Fibroblast of skin of left biceps (primary cell): ENCODE measurements at regions not wholly inside any gene's neighbourhood (a gene's known extent, or its start where the extent isn't known, plus 50 kb on each side); places are given as distances from the start of the nearest gene placed in this dataset.
A peak's percentile ranks its signal among the peaks of the same experiment; 100 is the strongest.

Experiments used
- DNase-seq, 2 experiments: peaks; one replicate each; pipeline ENCODE4 v3.0.0-alpha.2; 2013; ENCODE audit warnings: low read depth in 2 of 2

DNA sequence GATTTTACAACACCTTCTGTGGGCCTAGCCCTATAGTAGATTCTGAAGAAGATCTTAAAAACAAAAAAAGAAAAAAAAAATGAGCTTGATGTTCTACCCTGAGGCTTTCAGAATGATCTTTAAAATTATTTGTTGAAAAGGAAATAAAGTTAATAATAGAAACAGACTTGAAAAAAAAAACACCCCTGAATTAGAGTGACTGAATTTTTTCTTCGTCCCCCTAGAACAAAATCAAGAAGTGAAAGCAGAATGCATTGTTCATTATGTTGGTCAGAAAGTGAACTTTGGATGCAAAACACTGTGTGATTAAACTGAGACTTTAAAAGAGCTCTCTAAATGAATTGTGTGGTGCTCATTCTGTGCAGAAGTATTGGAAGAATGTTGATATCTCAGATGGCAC is 1384.4 kb upstream of the PIK3C3 start:
- no peak for DNase-seq

DNA sequence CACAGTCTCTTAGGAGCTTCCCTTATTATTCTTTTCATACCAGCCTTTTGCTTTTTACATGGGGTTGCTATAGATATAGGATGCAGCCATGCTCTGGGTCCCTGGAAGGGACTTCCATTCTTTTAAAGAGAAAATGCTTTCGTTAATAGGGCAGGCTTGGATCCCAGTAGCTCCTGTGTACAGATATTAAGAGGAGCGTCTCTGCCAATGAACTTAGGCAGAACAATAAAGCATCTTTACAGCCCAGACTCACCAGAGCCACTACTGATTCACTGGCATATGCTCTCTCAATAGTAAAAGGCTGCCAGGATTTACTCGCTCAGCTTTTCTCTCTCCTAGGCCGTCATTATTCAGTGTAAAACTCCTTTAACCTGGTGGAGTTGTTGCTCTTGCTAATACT is 1385.4 kb upstream of the PIK3C3 start:
- DNase-seq = no peak

DNA sequence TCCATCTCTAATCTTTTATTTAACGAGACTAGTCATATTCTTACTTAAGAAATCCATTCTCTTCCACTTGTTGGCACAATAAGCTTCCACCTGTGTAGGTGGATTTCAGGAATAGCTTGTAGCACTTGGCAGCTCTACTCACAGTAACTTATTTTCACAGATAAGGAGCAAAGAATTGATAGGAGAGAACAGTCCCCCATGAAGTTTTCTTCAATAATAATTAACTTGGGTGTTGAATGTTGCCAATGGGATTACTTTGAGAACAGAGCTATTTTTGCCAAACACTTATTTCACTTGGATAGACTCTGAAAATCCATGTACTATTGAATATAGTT is 1388.6 kb upstream of the PIK3C3 start:
- DNase-seq = no peak

DNA sequence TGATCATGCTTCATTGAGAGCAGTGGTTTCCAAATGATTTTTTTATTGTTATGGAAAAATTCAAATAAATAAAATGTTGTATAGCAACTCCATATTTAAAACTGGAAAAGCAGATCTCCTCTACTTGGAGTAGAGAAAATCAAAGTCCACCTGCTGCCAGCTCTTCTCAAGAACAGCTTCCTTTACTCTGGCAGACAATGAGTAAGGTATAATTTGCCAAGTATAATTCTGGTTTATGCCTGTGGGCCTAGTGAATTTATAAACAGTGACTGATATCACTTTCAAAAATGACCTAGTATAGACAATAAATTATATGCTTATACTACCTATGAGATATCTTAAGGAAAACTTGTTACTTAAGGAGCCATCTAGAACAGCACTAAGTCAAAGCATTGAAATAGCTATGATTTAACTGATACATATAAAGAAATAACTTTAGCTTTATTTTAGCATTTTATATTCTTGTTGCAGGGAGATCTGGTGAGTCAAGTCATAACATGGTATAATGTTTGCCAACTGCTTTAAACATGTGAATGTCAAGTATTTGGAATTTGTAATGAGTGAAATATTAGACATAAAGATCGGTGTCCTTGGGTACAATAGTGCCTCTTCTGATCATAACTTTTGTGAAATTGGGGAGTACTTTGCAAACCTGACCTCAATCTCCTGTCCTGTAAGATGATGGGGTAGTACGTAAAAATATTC is 1389.1 kb upstream of the PIK3C3 start:
- DNase-seq = no peak

DNA sequence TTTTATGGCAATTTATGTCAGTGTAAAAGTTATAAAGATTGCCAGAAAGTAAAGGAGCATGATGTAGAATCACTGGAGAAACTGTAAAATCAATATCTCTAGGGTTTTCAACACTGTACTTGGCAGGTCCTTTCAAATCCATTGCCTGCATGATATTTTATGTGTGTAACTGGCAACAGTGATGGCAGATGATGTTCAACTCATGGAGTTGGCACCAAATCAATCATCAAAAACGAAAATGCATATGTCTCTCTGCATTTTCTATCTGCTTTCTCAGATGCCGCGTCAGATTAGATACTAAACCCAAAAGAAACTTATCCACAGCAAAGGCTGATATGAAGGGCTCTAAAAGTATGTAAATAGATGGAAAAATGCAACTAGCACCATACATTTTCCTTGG is 1395.5 kb upstream of the PIK3C3 start:
- DNase-seq = no peak

DNA sequence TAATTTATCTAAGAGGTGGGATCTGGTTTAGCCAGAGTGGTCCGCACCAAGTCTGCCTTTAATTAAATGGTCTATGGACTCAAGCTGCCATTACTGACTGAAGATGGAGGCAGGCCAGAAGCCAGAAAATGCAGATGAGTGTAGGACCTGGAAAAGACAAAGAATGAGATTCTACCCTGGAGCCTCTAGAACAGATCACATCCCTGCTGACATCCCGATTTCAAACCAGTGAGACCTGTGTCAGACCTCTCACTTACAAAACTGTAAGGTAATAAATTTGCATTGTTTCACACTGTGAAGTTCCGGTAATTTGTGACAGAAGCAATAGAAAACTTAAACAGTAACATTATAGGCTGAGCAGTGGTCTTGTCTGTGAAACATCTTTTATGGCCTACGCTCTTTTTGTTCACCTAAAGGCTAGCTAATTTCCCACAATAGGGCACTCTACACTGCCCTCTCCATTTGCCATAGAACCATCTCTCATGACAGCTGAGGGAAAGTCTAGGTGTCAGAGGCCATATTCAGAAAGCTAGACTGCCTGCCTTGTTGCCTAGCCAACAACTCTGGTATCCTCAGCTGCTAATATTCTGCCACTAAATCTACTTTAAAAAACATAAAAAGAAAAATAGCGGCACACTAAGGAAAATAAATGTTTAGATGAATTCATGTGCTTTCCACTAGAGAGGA is 1396.2 kb upstream of the PIK3C3 start:
- DNase-seq = no peak

DNA sequence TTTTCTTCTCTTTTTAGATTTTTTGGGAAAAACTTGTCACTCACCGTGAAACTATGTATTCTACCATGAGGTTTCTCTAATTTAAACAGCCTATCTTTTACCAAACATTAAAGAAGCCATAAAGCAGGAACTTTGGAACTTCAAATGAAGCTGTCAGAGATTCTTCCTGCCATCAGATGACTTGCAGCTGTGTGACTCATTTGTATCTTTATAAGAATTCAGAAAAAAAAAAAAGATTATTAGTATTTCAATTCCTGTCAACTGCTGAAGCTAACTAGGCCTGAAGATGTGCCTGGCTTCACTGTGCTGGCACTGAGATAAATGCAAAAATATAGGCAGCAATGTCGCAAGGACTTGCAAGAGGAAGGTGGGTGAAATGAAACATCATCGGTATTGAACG is 1399.1 kb upstream of the PIK3C3 start:
- no peak for DNase-seq

DNA sequence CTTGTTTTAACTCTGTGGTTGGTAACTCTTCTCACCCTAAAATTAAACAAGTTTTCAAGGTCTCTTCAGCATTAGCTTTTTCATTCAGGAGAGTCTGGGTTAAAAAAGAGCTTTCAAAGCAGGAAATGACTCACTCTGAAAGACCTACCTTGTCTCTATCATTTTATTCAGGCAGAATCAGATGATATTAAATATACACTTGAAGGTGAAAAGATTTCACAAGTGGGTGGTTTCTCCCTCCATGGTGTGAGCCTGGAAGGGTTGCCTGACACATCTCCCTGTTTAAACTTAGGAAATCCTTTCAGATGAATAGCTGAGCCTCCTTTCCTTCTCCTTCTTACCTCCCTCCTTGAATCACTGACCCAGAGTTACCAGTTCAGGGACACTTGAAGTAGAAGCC is 1402.0 kb upstream of the PIK3C3 start:
- no peak for DNase-seq

DNA sequence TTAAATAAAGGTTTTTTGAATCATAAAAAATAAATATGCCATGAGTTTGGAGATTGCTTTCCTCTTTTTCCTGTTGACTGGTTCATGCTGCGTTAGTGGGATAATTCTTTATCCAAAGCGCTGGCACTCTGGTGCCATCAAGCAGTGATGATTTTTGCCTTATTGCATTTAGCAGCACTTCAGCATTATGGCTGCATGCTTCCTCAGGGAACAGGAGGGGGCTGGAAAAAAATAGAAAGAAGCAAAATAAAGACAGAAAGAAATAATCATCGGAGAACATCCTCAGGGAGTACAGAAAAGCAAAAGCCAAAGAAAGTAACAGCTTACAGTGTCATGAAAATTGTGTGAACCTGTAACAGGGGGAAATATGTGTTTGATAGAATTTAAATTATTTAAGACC is 1408.2 kb upstream of the PIK3C3 start:
- DNase-seq = no peak

DNA sequence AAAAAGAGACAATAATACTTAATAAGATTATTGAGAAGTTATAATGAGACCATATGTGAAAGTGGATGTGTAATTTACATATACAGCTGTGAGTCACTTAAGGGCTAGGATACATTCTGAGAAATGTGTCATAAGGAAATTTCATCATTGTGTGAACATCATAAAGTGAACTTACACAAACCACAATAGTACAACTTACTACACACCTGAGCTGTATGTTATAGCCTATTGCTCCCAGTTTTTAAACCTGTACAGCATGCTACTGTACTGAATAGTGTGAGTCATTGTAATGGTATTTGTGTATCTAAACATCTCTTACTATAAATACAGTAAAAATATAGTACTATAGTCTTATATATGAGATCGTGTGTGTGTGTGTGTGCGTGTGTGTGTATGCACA is 1420.3 kb upstream of the PIK3C3 start:
- DNase-seq = no peak

DNA sequence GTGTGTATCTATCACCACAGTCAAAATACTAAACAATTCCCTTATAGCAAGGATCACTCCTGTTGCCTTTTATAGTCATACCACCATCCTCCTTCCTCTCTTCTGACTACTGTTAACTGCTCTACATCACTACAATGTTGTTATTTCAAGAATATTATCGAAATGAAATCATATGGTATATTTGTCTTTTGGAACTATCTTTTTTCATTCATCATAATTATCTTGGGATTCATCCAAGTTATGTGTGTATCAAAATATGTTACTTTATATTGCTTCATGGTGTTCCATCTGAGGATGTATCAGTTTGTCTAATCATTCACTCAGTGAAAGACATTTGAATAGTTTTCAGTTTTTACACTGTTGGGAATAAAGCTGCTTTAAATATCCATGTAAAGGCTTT is 1423.0 kb upstream of the PIK3C3 start:
- peak in 1 of 2 experiments; percentile 13 for DNase-seq

DNA sequence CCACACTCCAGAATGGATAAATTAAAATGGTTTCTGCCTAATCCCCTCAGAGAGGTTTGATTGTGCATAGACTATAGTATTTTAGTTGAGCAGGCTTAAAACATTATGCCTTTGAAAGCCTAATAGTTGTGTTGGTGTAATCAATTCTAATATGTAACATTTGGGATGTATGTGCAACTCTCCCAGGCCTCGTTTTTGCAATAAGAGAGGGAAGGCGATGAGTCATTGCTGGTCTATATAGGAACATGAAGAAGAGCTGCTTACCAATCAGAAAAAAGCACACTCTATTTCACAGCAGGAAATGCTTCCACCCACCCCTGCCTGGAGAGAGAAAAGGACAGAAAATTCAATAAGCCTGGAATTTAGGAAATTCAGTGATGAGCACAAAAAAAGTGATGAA is 1424.0 kb upstream of the PIK3C3 start:
- DNase-seq = no peak

DNA sequence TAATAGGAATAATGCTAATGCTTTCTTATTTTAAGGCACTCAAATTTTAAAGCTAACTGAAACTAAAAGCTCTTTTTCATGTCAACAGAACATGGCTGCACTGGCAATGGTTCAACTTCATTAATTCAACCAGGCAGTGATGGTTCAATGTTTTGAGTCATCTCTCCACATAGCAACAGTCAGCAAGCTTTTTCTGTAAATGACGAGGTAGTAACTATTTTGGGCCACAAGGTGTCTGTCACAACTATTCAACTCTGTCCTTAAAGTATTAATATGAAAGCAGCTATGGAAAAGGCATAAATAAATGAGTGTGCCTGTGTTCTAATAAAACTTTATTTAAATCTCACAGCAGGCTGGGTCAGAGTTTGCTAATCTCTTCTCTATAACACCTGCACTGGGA is 1425.6 kb upstream of the PIK3C3 start:
- DNase-seq = no peak

DNA sequence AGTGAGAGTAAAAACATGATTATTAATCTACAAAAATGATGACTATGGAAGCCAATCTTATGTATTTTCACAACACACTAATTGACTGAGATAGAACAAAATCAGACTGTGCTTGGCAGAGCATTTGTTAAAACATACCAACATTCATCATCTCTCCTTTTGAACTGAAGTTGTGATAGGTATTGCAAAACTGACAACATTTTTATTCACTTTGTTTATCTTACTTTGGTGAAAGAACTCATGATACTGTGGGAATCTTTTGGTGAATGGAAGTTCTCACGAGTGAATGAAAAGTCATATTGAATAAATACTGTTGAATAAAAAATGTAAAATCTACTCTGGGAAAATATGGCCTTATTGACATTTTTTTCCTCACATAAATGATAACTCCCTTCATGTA is 1430.2 kb upstream of the PIK3C3 start:
- DNase-seq = no peak

DNA sequence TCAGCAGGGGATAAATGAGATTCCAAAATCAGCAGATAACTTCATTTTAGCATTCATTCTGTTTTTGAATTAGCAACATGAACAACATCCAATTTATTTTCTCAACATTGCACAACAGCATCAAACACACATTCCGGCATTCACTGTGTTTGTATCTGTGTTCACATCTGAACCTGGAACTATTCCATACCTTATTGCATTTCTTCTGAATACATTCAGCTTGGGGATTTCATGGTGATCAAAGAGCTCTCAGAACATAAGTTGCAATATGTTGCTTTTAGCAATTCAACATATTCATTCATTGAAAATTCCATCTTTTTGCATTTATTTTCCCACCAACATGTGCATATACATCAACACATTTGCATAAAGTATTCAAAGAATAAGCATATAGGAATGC is 1431.7 kb upstream of the PIK3C3 start:
- no peak for DNase-seq

DNA sequence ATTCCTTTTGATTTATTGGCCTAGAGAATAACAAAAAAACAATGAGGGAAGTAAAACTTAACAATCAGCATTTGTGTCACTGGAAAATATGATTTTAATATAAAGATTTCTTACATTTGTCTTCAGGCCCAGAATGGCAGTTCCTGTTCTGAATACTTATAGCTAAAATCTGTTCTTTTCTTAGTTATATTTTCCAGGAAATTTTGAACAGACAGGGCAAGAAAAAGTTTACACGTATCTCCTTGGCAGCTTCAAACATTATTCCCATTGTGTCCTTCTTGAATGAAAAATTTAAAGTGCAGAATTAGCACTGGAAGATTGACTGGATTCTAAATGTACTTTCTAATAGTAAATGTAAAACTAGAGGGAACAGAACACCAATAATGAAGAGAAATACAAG is 1454.0 kb upstream of the PIK3C3 start:
- DNase-seq = no peak

DNA sequence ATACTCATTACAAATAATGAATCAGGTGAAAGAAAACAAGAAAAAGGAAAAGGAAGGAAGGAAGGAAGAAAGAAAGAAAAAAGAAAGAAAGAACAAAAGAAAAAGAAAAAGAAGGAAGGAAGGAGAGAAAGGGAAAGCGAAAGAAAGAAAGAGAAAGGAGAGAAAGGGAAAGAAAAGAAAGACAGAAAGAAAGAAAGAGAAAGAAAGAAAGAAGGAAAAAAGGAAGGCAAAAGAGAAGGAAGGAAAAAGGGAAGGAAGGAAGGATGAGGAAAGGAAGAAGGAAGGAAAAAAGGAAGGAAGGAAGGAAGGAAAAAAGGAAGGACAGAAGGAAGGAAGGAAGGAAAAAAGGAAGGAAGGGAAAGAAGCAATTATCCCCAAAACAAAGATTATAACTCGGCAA is 1460.4 kb upstream of the PIK3C3 start:
- DNase-seq = no peak

DNA sequence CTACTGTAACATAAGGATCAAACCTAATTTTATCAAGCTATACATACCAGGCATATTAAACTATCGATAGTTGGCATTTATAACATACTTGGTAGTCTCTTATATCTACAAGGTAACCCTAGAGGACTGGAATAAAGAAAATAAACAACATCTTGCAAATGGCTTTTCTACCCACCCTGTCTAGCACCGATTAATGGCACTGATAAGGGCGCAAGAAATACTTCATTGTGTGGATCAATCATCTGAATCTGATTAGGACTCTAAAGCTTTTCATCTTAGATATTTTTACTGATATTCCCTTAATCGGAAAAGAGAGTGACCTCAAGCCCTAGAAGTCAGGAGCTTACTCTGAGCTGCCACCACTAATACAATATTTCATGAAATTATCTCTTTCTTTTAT is 1461.7 kb upstream of the PIK3C3 start:
- no peak for DNase-seq

DNA sequence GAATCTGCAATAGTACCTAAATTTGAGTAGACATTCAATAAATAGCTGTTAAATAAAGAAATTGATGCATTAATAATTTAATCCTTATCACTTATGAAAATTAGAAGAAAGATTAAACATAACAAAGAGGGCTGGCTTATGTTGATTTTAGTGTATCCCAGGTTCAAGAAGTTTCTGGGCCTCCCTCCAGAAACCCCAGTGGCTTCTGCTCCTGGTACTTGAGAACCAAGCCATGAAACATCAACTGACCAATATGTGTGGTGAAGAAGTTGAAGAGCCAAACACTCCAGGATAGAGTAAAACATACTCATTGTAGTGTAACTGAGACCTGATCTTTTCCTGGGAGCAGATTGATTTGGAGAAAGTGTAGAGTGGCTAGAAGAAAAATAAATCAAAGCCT is 1465.7 kb upstream of the PIK3C3 start:
- no peak for DNase-seq

DNA sequence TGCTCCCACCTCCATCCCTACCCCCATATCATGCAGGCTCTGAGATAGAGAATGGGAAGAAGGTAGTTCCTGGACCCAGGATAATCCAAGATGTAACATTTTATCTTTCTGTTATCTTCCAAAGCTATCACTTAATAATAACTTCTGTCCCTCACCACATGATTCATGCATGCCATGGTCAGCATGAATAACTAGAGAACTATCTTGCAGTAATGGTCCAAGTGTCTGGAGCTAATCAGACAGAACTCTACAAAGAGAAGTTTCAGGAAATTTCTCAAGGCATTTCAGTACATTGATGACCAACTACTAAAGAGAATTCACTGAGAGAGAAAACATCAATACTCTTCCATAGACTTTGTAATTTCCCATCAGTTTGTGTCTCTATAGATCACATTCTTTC is 1469.7 kb upstream of the PIK3C3 start:
- DNase-seq = peak; percentile 61 to 62

DNA sequence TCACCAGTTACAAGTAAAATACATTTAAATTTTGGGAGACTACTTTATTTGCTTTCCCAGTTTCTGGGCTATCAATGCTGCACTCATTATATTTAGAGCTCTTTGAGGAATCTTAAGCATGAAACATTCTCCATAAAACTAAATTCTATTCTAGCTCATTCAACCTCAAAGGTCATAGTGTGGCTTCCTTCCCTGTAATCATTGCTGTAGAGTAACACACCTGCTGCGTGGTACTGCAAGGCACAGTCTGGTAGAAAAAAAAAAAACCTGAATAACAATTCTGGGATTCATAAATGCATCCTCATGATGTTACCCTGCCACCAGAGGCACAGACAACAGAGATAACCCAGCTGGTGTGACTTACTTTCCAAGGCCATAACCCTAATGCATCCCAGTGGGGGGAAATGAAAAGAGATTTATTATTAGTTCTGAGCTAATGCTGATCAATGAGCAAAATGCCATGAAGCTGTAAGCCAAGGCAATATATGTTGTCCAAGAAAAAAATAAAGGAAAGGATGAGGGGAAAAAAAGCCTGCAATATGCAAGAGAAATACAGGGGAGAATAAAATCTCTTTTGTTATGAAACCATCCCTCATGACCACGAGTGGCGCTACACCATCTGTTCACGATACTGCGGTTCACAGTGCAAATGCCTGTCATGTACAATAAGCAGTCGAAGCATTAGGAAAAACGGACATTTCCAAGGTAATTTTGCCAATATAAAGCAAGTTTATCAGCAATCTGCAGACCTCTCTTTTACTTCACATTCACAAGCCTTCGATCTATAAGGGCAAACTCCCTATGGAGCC is 1481.6 kb upstream of the PIK3C3 start:
- no peak for DNase-seq

DNA sequence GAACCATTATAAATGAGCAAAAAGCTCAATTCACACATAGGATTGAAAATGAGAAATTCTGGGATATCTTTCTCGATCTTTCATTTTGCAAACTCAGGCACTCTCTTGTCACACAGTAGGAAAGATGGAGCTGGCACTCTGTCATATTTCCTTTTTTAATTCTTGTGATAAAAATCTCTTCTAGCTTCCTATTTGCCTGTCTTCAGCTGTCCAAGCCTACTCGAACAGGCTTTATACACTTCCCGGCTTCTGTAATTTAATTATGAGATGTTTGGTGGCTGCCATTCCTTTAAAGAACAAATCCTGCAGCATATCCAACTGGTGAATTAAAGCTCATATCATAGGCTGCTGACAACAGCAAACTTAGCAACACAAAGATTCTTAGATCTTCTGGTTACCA is 1484.3 kb upstream of the PIK3C3 start:
- DNase-seq = no peak

DNA sequence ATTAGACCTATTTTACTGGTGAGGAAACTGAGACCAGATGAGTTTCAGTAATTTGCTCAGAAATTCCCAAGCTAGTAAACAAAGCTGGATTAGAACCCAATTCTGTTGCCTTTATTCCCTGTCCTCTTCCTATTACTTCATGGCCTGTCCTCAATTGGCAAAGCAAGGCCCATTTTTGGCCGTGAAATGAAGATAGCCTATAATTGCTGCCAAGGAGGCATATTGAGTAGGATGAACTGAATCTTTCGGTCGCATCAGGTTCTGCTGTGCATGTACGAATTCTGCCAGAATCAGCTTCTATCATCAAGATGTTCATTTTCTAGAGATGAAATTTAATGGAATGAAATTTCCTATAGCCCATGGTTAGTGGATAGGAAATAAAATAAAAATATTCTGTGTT is 1485.2 kb upstream of the PIK3C3 start:
- no peak for DNase-seq
